ENCODE measurements at regions not wholly inside any gene's neighbourhood (a gene's known extent, or its start where the extent isn't known, plus 50 kb on each side); places are given as distances from the start of the nearest gene placed in this dataset.

GRCh38 chr5:152144556-152144955 lies 219.9 kb upstream of the GLRA1 start:
- ChIA-PET POLR2A (no interaction called here), CTCF (interaction anchor here (0.6 to 10.0 kb wide), 9 partner anchors 104 to 487 kb away, joined by 3 to 142 read pairs (median 4); no protein-coding TSS in a partner anchor)

GRCh38 chr5:152144030-152144429 lies 219.4 kb upstream of the GLRA1 start:
- CTCF ChIA-PET = interaction anchor here (0.6 to 10.0 kb wide), 19 partner anchors 13 to 327 kb away, joined by 3 to 142 read pairs (median 5); no protein-coding TSS in a partner anchor

More at GRCh38 chr5:152144556-152144955, 219.9 kb upstream of the GLRA1 start:
- TF ChIP-seq INSM2 (tag by site-specific recombination; IDR thresholded peaks at IDR 0.05) (no peak), ZNF600 (tag by site-specific recombination; IDR thresholded peaks at IDR 0.05) (no peak), ZNF768 (tag by site-specific recombination; IDR thresholded peaks at IDR 0.05) (no peak), SP3 (tag by site-specific recombination; IDR thresholded peaks at IDR 0.05) (no peak), ZNF10 (tag by site-specific recombination; IDR thresholded peaks at IDR 0.05) (no peak)
- H3K27ac ChIP-seq (ENCODE audit: extremely low read depth, low read depth, low read length) = no peak overlapping the region
- H3K9me3 ChIP-seq (ENCODE audit: control insufficient read depth, insufficient read depth, low read depth, low read length) = no peaks in the 10 kb centered on the region
- no peaks in the 10 kb centered on the region for H3K4me1 ChIP-seq (ENCODE audit: control insufficient read depth, insufficient read depth, low read length)
- H3K36me3 ChIP-seq (ENCODE audit: control insufficient read depth in 2 of 2, insufficient read depth in 1 of 2, low read length in 2 of 2) = no peaks in the 10 kb centered on the region
- H3K4me3 ChIP-seq (ENCODE audit: low read depth, low read length) = no peak overlapping the region

More at GRCh38 chr5:152144030-152144429, 219.4 kb upstream of the GLRA1 start:
- H3K4me3 ChIP-seq (ENCODE audit: low read depth, low read length) = no peak overlapping the region
- H3K4me1 ChIP-seq (ENCODE audit: control insufficient read depth, insufficient read depth, low read length) = no peaks in the 10 kb centered on the region
- no peaks in the 10 kb centered on the region for H3K9me3 ChIP-seq (ENCODE audit: control insufficient read depth, insufficient read depth, low read depth, low read length)
- POLR2A ChIA-PET = no interaction called here
- no peaks in the 10 kb centered on the region for H3K36me3 ChIP-seq (ENCODE audit: control insufficient read depth in 2 of 2, insufficient read depth in 1 of 2, low read length in 2 of 2)
- TF ChIP-seq ZNF146 (tag by site-specific recombination; IDR thresholded peaks at IDR 0.05) = no peak
- no peak for TF ChIP-seq ZNF513 (tag by site-specific recombination; IDR thresholded peaks at IDR 0.05)
- TF ChIP-seq ZNF426 (tag by site-specific recombination; IDR thresholded peaks at IDR 0.05) = no peak
- no peak for TF ChIP-seq ZNF26 (tag by site-specific recombination; IDR thresholded peaks at IDR 0.05)
- no peak for TF ChIP-seq ZNF792 (tag by site-specific recombination; IDR thresholded peaks at IDR 0.05)
- TF ChIP-seq ZNF596 (tag by site-specific recombination; IDR thresholded peaks at IDR 0.05) = no peak
- no peak for TF ChIP-seq ZNF133 (tag by site-specific recombination; IDR thresholded peaks at IDR 0.05)
- TF ChIP-seq ZBTB10 (tag by site-specific recombination; IDR thresholded peaks at IDR 0.05) = no peak
- TF ChIP-seq ZNF560 (tag by site-specific recombination; IDR thresholded peaks at IDR 0.05; ENCODE audit: borderline replicate concordance) = no peak
- TF ChIP-seq ZNF211 (tag by site-specific recombination; IDR thresholded peaks at IDR 0.05; ENCODE audit: low read depth) = no peak
- TF ChIP-seq ZBTB1 (tag by site-specific recombination; IDR thresholded peaks at IDR 0.05) = no peak
- TF ChIP-seq BCL6B (tag by site-specific recombination; IDR thresholded peaks at IDR 0.05) = no peak
- TF ChIP-seq MYNN (tag by site-specific recombination; IDR thresholded peaks at IDR 0.05; ENCODE audit: borderline replicate concordance) = no peak
- TF ChIP-seq ZBTB21 (tag by site-specific recombination; IDR thresholded peaks at IDR 0.05) = no peak
- H3K27ac ChIP-seq (ENCODE audit: extremely low read depth, low read depth, low read length) = no peak overlapping the region
